Trophoblast cell (in vitro differentiated cells and primary cell): ENCODE measurements at regions not wholly inside any gene's neighbourhood (a gene's known extent, or its start where the extent isn't known, plus 50 kb on each side); places are given as distances from the start of the nearest gene placed in this dataset.
A peak's percentile ranks its signal among the peaks of the same experiment; 100 is the strongest.

ENCODE experiments used
- DNase-seq, 2 donors: peaks; one replicate each; pipeline ENCODE4 v3.0.0-alpha.2; 2016
- H2AFZ ChIP-seq: 2 replicates; pipeline ENCODE4 v1.6.1; 2013; ENCODE audit warnings: low read length, moderate library complexity, mild to moderate bottlenecking; ENCODE audit not compliant: insufficient read depth, poor library complexity
- H2AK5ac ChIP-seq: 2 replicates; pipeline ENCODE4 v1.6.1; 2013; ENCODE audit warnings: mild to moderate bottlenecking, low read length
- H2BK120ac ChIP-seq: 2 replicates; pipeline ENCODE4 v1.6.1; 2013; ENCODE audit warnings: low read length, mild to moderate bottlenecking, moderate library complexity; ENCODE audit not compliant: insufficient read depth, poor library complexity
- H2BK12ac ChIP-seq: 2 replicates; pipeline ENCODE4 v1.6.1; 2013; ENCODE audit warnings: mild to moderate bottlenecking, low read length, moderate library complexity
- H2BK5ac ChIP-seq: 2 replicates; pipeline ENCODE4 v1.6.1; 2013; ENCODE audit warnings: low read length, low read depth, moderate library complexity, mild to moderate bottlenecking; ENCODE audit not compliant: poor library complexity
- H3K14ac ChIP-seq: 2 replicates; pipeline ENCODE4 v1.6.1; 2013; ENCODE audit warnings: mild to moderate bottlenecking, low read length
- H3K18ac ChIP-seq: 2 replicates; pipeline ENCODE4 v1.6.1; 2013; ENCODE audit warnings: mild to moderate bottlenecking, low read length
- H3K23ac ChIP-seq: 2 replicates; pipeline ENCODE4 v1.6.1; 2013; ENCODE audit warnings: low read length
- H3K27ac ChIP-seq: 2 replicates; pipeline ENCODE4 v1.5.1; 2013; ENCODE audit warnings: low read depth, mild to moderate bottlenecking, inconsistent platforms, low read length, moderate library complexity
- H3K27me3 ChIP-seq: 2 replicates; pipeline ENCODE4 v1.6.1; 2013; ENCODE audit warnings: inconsistent platforms, mild to moderate bottlenecking, low read length, moderate library complexity; ENCODE audit not compliant: insufficient read depth
- H3K36me3 ChIP-seq, 2 experiments: 1 replicate in 1 of 2; 2 replicates in 1 of 2; pipeline ENCODE4 v1.6.1; 2013; ENCODE audit warnings: low read length in 2 of 2, mild to moderate bottlenecking in 2 of 2, moderate library complexity in 1 of 2; ENCODE audit not compliant: insufficient read depth in 2 of 2, control insufficient read depth in 1 of 2
- H3K4ac ChIP-seq: 2 replicates; pipeline ENCODE4 v1.6.1; 2013; ENCODE audit warnings: low read depth, mild to moderate bottlenecking, low read length, moderate library complexity
- H3K4me1 ChIP-seq, 2 experiments: 1 replicate in 1 of 2; 2 replicates in 1 of 2; pipeline ENCODE4 v1.6.1; 2013; ENCODE audit warnings: low read length in 2 of 2, mild to moderate bottlenecking in 2 of 2, moderate library complexity in 1 of 2; ENCODE audit not compliant: insufficient read depth in 2 of 2, control insufficient read depth in 1 of 2
- H3K4me2 ChIP-seq: 2 replicates; pipeline ENCODE4 v1.6.1; 2013; ENCODE audit warnings: inconsistent platforms, mild to moderate bottlenecking, low read length, moderate library complexity
- H3K4me3 ChIP-seq: 2 replicates; pipeline ENCODE4 v1.5.1; 2013; ENCODE audit warnings: mild to moderate bottlenecking, low read depth, low read length, inconsistent platforms
- H3K79me1 ChIP-seq: one replicate; pipeline ENCODE4 v1.6.1; 2013; ENCODE audit warnings: low read length
- H3K79me2 ChIP-seq: 2 replicates; pipeline ENCODE4 v1.6.1; 2013; ENCODE audit warnings: low read length, mild to moderate bottlenecking; ENCODE audit not compliant: control insufficient read depth, insufficient read depth, poor library complexity
- H3K9ac ChIP-seq: 2 replicates; pipeline ENCODE4 v1.6.1; 2013; ENCODE audit warnings: mild to moderate bottlenecking, low read length
- H3K9me3 ChIP-seq: 2 replicates; pipeline ENCODE4 v1.6.1; 2013; ENCODE audit warnings: low read depth, mild to moderate bottlenecking, control low read depth, inconsistent platforms, low read length; ENCODE audit not compliant: insufficient read depth
- H4K12ac ChIP-seq: 2 replicates; pipeline ENCODE4 v1.6.1; 2013; ENCODE audit warnings: low read depth, mild to moderate bottlenecking, low read length, moderate library complexity
- H4K8ac ChIP-seq: 2 replicates; pipeline ENCODE4 v1.6.1; 2013; ENCODE audit warnings: low read depth, mild to moderate bottlenecking, low read length, moderate library complexity
- H4K91ac ChIP-seq: one replicate; pipeline ENCODE4 v1.6.1; 2013; ENCODE audit warnings: low read depth, mild to moderate bottlenecking, low read length, moderate library complexity
- WGBS: extraction: QIAGEN DNeasy Blood & Tissue Kit; methylation state at CpG from one replicate; pipeline ENCODE4 v1.1.7; 2013; ENCODE audit warnings: missing lambda C conversion rate; ENCODE audit not compliant: insufficient read length, insufficient coverage; ENCODE audit errors: extremely low coverage; 5-methylcytosine and 5-hydroxymethylcytosine counted together

DNA sequence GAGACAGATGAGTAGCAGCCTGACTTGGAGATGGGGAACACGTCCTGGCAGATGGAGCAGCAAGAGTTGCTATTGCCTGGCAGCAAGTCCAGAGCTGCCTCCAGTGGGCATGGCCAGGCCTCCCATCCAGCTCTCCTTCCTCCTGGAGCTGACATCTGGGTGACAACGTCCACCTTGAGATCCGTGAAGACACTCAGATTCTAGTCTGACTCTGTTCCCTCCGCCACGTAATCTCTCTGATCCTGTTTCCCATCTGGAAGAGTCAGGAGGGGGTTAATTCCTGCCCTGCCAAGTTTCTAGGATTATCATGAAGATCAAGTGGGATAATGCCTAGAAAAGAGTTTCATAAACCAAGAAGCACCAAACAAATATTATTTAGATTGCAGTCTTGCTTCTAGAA, 65.3 kb upstream of the FAM181A start:
- Histone ChIP-seq H2BK120ac (no peak overlapping the region), H2BK5ac (no peak overlapping the region), H3K4me2 (no peak overlapping the region), H3K79me1 (no peaks in the 10 kb centered on the region), H3K4me1 (no peaks in the 10 kb centered on the region), H4K8ac (no peak overlapping the region), H3K14ac (no peak overlapping the region), H3K9me3 (peaks cover 6% of the 10 kb centered on the region), H3K27me3 (no peaks in the 10 kb centered on the region), H3K4ac (no peak overlapping the region), H2AK5ac (no peak overlapping the region), H3K79me2 (no peaks in the 10 kb centered on the region), H3K23ac (no peak overlapping the region), H4K12ac (no peak overlapping the region), H3K18ac (no peak overlapping the region), H2BK12ac (no peak overlapping the region), H3K36me3 (no peaks in the 10 kb centered on the region), H2AFZ (no peak overlapping the region), H4K91ac (no peak overlapping the region), H3K9ac (no peak overlapping the region), H3K4me3 (no peak overlapping the region), H3K27ac (no peak overlapping the region)
- WGBS, result no CpG with 5 or more reads among the region's 5 CpGs
- DNase-seq, result no peak

DNA sequence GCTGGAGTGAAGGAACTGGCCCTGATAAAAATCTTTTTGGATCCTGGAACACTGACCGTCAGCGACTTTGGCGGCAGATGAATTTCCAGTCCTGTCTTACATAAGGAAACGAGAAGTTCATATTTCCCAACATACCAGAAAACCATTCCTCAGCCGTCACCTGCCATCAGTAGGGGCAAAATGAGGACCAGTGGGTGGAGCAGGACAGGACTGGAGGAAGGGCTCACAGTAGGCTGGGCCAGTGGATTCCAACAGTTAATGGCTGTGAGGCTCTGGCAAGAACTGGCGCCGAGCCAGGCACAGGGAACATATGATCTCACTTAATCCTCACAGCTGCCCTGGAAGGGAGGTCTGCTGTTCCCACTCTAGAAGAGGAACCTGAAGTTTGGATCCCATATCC, 67.2 kb upstream of the FAM181A start:
- Histone ChIP-seq H2AK5ac (no peak overlapping the region), H3K4me2 (no peak overlapping the region), H3K27me3 (no peaks in the 10 kb centered on the region), H3K23ac (no peak overlapping the region), H3K27ac (no peak overlapping the region), H4K12ac (no peak overlapping the region), H3K18ac (no peak overlapping the region), H3K14ac (no peak overlapping the region), H3K9ac (no peak overlapping the region), H2BK5ac (no peak overlapping the region), H2AFZ (no peak overlapping the region), H2BK12ac (no peak overlapping the region), H3K36me3 (no peaks in the 10 kb centered on the region), H3K79me1 (no peaks in the 10 kb centered on the region), H2BK120ac (no peak overlapping the region), H3K4me3 (no peak overlapping the region), H3K4me1 (no peaks in the 10 kb centered on the region), H3K9me3 (peaks cover 6% of the 10 kb centered on the region), H3K4ac (no peak overlapping the region), H4K91ac (no peak overlapping the region), H4K8ac (no peak overlapping the region), H3K79me2 (no peaks in the 10 kb centered on the region)
- DNase-seq, result peak; percentile 54 to 61
- WGBS, result no CpG with 5 or more reads among the region's 7 CpGs

DNA sequence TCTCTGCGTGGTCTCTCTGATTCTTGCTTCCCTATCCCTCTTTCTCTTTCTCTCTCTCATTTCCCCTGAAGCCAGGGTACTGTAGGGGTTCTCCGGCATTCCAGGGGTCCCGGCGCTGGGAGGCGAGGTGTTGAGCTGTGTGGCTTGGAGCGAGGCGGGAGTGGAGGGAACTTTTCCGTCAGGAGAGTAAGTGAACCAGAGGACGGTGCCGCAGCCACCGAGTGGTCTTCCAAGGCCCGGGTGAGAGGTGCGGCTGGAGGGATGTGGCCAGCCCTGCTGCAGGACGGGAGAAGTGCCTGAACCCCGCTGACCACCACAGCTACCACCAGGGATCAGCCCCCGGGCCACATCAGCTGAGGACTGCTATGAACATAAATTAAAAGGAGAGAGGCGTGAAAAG, 68.2 kb upstream of the FAM181A start:
- no peak overlapping the region for H3K9ac ChIP-seq
- DNase-seq, result no peak
- H3K27ac ChIP-seq, result no peak overlapping the region
- no peaks in the 10 kb centered on the region for H3K4me1 ChIP-seq
- H3K79me2 ChIP-seq, result no peaks in the 10 kb centered on the region
- H3K27me3 ChIP-seq, result no peaks in the 10 kb centered on the region
- no peak overlapping the region for H3K14ac ChIP-seq
- no CpG with 5 or more reads among the region's 17 CpGs for WGBS
- H3K79me1 ChIP-seq, result no peaks in the 10 kb centered on the region
- H3K23ac ChIP-seq, result no peak overlapping the region
- H4K91ac ChIP-seq, result no peak overlapping the region
- H2BK5ac ChIP-seq, result no peak overlapping the region
- no peak overlapping the region for H4K12ac ChIP-seq
- no peaks in the 10 kb centered on the region for H3K36me3 ChIP-seq
- no peak overlapping the region for H2BK120ac ChIP-seq
- no peak overlapping the region for H3K4me3 ChIP-seq
- H3K4me2 ChIP-seq, result no peak overlapping the region
- no peak overlapping the region for H4K8ac ChIP-seq
- no peak overlapping the region for H2AK5ac ChIP-seq
- no peak overlapping the region for H3K18ac ChIP-seq
- H3K4ac ChIP-seq, result no peak overlapping the region
- peaks cover 8% of the 10 kb centered on the region for H3K9me3 ChIP-seq
- no peak overlapping the region for H2AFZ ChIP-seq
- H2BK12ac ChIP-seq, result no peak overlapping the region

DNA sequence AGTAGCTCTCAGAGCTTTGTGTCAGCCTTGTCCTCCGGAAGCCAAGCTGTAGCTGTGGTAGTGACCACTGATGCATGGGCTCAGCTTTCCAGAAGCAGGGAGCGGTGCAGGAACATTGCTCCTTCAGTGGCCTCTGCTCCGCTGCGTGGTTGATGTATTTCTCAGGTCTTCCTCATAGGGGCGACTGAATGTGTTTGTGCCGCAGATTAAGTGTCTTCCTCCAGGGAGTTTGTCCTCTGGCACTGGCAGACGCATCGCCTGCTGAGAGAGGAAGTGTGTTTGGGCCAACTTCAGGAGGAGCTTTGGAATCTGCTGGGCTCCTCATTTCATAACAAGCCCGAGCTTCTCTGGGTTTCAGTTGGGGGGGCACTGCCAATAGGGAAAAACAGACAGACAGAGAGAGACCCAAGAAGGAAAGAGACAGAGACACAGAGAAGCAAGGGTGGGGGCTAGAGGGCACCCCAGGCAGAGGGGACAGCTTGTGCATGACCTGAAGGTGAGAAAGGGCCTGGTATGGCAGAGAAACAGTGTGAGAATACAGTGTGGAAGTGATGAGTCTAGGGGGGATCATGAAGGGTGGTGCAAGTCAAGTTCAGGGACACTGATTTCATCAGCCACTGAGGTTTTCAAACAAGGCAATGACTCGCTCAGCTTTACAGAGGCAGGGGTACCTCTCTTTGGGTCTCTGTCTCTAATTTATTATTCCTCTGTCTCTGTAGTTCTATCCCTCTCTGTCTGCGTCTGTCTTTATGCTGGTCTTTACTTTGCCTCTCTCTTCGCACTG, 69.4 kb upstream of the PRIMA1 start:
- H4K8ac ChIP-seq, result no peak overlapping the region
- no peak overlapping the region for H4K91ac ChIP-seq
- H3K9ac ChIP-seq, result no peak overlapping the region
- no peak overlapping the region for H2BK120ac ChIP-seq
- H2AK5ac ChIP-seq, result no peak overlapping the region
- no peak overlapping the region for H2BK12ac ChIP-seq
- DNase-seq, result no peak
- no peaks in the 10 kb centered on the region for H3K36me3 ChIP-seq
- H3K27me3 ChIP-seq, result no peaks in the 10 kb centered on the region
- no peak overlapping the region for H3K18ac ChIP-seq
- WGBS, result no CpG with 5 or more reads among the region's 12 CpGs
- H3K79me2 ChIP-seq, result no peaks in the 10 kb centered on the region
- peaks cover 5% of the 10 kb centered on the region for H3K9me3 ChIP-seq
- no peak overlapping the region for H3K23ac ChIP-seq
- no peaks in the 10 kb centered on the region for H3K79me1 ChIP-seq
- no peak overlapping the region for H3K4me2 ChIP-seq
- no peak overlapping the region for H3K14ac ChIP-seq
- no peak overlapping the region for H2BK5ac ChIP-seq
- H4K12ac ChIP-seq, result no peak overlapping the region
- H3K4me1 ChIP-seq, result no peaks in the 10 kb centered on the region
- no peak overlapping the region for H3K27ac ChIP-seq
- H2AFZ ChIP-seq, result no peak overlapping the region
- H3K4ac ChIP-seq, result no peak overlapping the region
- H3K4me3 ChIP-seq, result no peak overlapping the region
